ENCODE measurements at regions not wholly inside any gene's neighbourhood (a gene's known extent, or its start where the extent isn't known, plus 50 kb on each side); places are given as distances from the start of the nearest gene placed in this dataset.

- H3K36me3 ChIP-seq, result no peaks in the 10 kb centered on the region
- no peaks in the 10 kb centered on the region for H3K27me3 ChIP-seq
- no peaks in the 10 kb centered on the region for H3K9me3 ChIP-seq
- DNase-seq, result no peak
- no peak overlapping the region for H3K4me3 ChIP-seq
- H3K27ac ChIP-seq, result no peak overlapping the region
- TF ChIP-seq CTCF (IDR thresholded peaks at IDR 0.05), result no peak
- H3K4me1 ChIP-seq, result no peaks in the 10 kb centered on the region
- intact Hi-C loops (cut with DNase I; ENCODE audit: low total_unique reads), result loop anchor here (5.0 kb wide), 1 partner anchor 97 kb away; no protein-coding TSS in a partner anchor
Observed at GRCh38 chr11:27194976-27195375, 154.4 kb downstream of the BBOX1 start.

GRCh38 chr11:27193434-27194225 lies 153.0 kb downstream of the BBOX1 start:
- intact Hi-C loops (cut with DNase I; ENCODE audit: low total_unique reads), result loop anchor here (5.0 kb wide), 1 partner anchor 99 kb away; no protein-coding TSS in a partner anchor

GRCh38 chr11:27192184-27192583 lies 151.6 kb downstream of the BBOX1 start:
- no peak overlapping the region for H3K4me3 ChIP-seq
- no peaks in the 10 kb centered on the region for H3K4me1 ChIP-seq
- H3K27ac ChIP-seq, result no peak overlapping the region
- intact Hi-C loops (cut with DNase I; ENCODE audit: low total_unique reads), result loop anchor here (5.0 kb wide), 1 partner anchor 100 kb away; no protein-coding TSS in a partner anchor
- DNase-seq, result no peak
- no peaks in the 10 kb centered on the region for H3K9me3 ChIP-seq
- no peaks in the 10 kb centered on the region for H3K36me3 ChIP-seq
- no peak for TF ChIP-seq CTCF (IDR thresholded peaks at IDR 0.05)
- H3K27me3 ChIP-seq, result no peaks in the 10 kb centered on the region

More at GRCh38 chr11:27193434-27194225, 153.0 kb downstream of the BBOX1 start:
- H3K27ac ChIP-seq, result no peak overlapping the region
- H3K4me1 ChIP-seq, result no peaks in the 10 kb centered on the region
- H3K27me3 ChIP-seq, result no peaks in the 10 kb centered on the region
- H3K36me3 ChIP-seq, result no peaks in the 10 kb centered on the region
- no peak for DNase-seq
- TF ChIP-seq CTCF (IDR thresholded peaks at IDR 0.05), result no peak
- no peak overlapping the region for H3K4me3 ChIP-seq
- H3K9me3 ChIP-seq, result no peaks in the 10 kb centered on the region

- H3K27ac ChIP-seq, result no peak overlapping the region
- no peaks in the 10 kb centered on the region for H3K9me3 ChIP-seq
- intact Hi-C loops (cut with DNase I; ENCODE audit: low total_unique reads), result loop anchor here (5.0 kb wide), 1 partner anchor 101 kb away; no protein-coding TSS in a partner anchor
- DNase-seq, result no peak
- no peaks in the 10 kb centered on the region for H3K36me3 ChIP-seq
- no peaks in the 10 kb centered on the region for H3K27me3 ChIP-seq
- H3K4me1 ChIP-seq, result no peaks in the 10 kb centered on the region
- no peak for TF ChIP-seq CTCF (IDR thresholded peaks at IDR 0.05)
- no peak overlapping the region for H3K4me3 ChIP-seq
Observed at GRCh38 chr11:27191639-27192038, 151.0 kb downstream of the BBOX1 start.

- Histone ChIP-seq H3K4me1 (no peaks in the 10 kb centered on the region), H3K4me3 (no peak overlapping the region), H3K27me3 (no peaks in the 10 kb centered on the region), H3K9me3 (no peaks in the 10 kb centered on the region), H3K36me3 (no peaks in the 10 kb centered on the region), H3K27ac (no peak overlapping the region)
- DNase-seq, result no peak
- intact Hi-C loops (cut with DNase I; ENCODE audit: low total_unique reads), result no loop called here
- TF ChIP-seq CTCF (IDR thresholded peaks at IDR 0.05), result no peak
Observed at GRCh38 chr11:27188696-27189095, 148.1 kb downstream of the BBOX1 start.
